ENCODE measurements at regions not wholly inside any gene's neighbourhood (a gene's known extent, or its start where the extent isn't known, plus 50 kb on each side); places are given as distances from the start of the nearest gene placed in this dataset.

- TF ChIP-seq EP300 (IDR thresholded peaks at IDR 0.05) = no peak
- TF ChIP-seq CTCF (IDR thresholded peaks at IDR 0.05) = no peak
These were observed 108.0 kb upstream of the TSLP start for GRCh38 chr5:110963495-110963894.

All from tibial nerve (tissue), 4 donors.